ENCODE measurements at regions not wholly inside any gene's neighbourhood (a gene's known extent, or its start where the extent isn't known, plus 50 kb on each side); places are given as distances from the start of the nearest gene placed in this dataset.
"Not testable (repeated sequence)": the region's sequence is repeated elsewhere in the genome, so short reads cannot be mapped to it uniquely, and the experiment has no call there.

DNA sequence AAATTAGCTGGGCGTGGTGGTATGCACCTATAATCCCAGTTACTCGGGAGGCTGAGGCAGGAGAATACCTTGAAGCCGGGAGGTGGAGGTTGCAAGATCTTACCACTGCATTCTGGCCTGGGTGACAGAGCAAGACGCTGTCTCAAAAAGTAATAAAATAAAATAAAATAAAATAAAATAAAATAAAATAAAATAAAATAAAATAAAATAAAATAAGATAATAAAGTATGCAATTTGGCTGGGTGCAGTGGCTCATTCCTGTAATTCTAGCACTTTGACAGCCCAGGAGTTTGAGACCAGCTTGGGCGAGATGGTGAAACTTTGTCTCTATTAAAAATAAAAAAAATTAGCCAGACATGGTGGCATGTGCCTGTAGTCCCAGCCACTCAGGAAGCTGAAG is 85.6 kb upstream of the XPO1 start:
- no peak for DNase-seq (ENCODE audit: low spot score)

DNA sequence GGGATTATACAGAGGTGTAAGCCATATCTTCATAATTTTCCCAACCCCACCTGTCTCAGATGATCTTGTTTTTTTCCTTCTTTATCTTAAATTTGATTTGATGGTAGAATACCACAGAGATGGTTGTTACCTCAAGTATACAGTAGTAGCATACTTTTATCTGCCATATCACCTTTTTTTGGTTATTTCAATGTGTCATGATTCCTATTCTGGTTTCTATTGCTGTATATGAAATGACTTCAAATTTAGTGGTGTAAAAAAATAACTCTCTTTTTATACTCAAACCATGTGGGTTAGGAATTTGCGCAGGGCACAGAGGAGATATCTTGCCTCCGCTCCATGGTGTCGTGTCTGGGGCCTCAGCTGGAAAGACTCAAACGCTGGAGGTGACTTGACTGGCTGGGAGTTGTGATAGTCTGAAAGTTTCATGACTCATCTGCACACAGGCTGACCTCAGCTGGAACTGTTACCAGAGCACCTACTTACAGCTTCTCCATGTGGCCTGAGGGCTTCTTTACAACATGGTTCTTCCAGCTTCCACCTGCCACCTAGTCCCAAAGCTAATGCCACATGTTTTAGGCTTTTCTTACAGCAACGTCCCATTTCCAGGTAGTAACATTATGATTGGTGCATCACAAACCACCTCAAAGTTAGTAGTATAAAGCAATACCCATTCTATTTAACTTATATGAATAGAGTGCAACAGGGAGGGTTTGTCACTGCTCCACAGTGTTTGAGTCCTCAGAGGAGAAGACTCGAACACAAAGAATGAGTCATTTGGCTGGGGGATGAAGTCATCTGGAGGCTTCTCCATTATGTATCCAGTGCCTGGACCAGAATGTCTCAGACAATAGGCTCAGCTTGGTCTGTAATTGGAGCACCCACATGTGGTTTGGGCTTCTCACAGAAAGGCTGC is 82.3 kb upstream of the XPO1 start:
- peak; percentile 62 for DNase-seq (ENCODE audit: low spot score)

DNA sequence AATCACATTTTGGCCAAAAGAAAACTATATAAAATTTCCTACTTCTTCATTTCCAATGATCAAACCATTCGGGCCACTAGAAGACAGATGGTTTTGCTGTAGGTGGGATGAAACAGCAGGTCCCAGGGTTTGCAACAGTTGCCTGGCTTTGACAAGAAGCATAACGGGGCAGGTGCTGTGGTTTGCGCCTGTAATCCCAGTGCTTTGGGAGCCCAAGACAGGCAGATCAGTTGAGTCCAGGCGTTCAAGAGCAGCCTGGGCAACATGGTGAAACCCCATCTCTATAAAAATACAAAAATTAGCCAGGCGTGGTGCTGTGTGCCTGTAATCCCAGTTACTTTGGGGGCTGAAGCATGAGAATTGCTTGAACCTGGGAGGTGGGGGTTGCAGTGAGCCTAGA is 81.4 kb upstream of the XPO1 start:
- no peak for DNase-seq (ENCODE audit: low spot score)

DNA sequence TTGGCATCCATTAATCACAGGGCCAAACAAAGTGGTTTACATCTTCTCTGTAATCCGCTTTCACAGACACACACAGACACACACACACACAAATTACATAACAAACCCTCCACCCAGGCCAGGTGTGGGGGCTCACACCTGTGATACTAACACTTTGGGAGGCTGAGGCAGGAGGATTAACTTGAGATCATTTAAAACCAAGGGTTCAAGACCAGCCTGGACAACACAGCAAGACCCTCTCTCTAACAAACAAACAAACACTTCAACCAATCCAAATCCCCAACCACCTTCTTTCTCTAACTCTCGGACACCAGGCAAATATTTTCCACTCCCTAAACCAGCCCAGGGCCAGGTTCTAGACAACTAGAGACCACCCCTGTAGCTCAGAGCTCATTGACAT is 79.5 kb upstream of the XPO1 start:
- no peak for DNase-seq (ENCODE audit: low spot score)

DNA sequence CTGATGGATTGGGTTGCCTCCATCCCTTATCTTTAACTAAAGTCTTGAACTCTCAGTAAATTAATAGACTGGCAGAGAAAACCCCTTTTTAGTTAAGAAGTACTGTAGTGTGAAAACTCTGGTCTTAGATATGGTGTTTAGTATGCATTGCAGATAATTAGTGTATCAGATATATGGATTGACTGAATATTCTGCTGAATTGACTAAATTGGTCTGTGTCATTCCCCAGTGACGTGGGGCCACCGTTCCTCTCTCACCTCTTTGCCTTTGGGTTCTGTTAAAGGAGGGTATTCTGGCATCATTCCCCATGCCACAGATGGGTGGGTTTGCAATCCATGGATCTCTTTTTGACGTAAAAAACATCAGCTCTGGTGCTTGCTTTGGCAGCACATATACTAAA is 67.1 kb upstream of the XPO1 start:
- DNase-seq (ENCODE audit: low spot score): no peak

DNA sequence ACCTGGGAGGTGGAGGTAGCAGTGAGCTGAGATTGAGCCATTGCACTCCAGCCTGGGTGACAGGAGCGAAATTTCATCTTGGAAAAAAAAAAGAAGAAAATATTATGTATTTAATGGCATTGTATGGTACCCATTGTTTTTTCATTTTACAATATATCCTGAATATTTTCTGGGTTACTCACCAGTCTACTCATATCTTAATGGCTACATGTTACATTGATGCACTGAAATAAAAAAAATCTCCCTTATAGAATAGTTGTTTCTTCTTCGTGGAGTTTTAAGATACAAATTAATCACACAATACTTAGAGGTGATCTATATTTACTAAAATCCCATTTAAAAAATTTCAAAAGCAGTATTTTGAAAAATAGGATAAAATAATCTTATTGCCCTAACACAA is 66.3 kb upstream of the XPO1 start:
- no peak for DNase-seq (ENCODE audit: low spot score)

DNA sequence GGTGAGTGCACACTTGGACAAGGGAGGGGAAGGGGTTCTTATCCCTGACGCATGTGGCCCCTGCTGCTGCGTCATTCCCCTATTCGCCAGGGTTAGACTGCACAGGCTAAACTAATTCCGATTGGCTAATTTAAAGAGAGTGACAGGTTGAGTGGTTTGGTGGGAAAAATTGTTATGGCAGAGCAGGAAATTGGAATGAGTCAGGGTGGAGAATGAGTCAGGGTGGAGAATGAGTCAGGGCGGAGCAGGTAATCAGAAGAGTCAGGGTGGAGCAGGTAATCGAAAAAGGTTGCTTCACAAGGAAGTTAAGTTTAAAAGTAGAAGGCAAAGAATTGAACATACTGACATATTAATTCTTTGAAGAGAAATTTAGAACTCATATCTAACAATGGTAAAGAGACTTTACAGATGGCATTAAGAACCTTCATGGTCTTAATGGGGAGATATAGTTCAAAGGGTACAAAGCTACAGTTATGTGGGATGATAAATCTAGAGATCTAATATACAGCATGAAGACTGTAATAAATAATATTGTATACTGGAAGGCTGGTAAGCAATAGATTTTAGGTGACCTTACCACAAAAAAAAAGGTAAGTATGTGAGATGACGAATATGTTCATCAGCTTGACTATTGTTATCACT is 60.5 kb upstream of the XPO1 start:
- not testable (repeated sequence) for DNase-seq (ENCODE audit: low spot score)

DNA sequence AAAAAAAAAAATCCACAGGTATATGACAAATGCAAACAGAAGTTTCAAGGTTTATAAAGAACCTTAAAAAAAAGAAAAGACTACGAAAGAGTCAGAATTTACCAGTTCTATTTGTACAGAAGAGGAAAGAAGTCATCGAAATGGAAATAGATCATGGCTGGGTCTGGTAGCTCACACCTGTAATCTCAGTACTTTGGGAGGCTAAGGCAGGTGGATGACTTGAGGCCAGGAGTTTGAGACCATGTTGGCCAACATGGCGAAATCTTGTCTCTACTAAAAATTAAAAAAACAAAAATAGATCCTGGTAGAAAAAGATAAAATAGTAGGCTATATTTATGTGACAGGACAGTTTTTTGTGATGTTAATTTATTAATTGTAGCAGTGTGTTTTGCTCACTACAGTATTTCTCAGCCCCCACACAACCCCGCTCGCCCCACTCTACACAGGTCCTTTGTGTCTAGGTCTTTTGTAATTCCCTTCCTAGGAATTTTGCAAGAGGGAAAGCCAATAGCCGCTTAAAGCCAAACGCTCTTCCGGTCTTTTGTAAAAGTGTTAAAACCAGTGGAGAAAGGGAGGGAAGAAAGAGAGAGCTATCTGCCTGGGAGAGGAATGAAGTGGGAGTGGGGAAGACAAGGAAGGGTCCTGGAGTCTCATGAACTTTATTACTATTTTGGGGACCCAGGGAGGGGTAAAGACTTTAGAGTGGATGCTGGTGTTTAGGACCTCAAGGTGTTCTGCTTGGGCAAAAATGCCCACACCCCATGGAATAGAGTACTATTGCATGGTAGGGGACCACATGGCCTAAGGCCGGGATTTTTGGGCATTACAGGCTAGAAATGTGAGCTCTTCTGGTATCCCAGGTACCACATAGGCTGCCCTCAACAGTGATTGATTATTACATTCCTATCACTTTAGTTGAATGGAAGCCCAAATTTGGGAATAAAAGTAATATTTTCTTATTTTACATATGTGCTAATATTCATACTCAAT is 59.4 kb upstream of the XPO1 start:
- no peak for DNase-seq (ENCODE audit: low spot score)

DNA sequence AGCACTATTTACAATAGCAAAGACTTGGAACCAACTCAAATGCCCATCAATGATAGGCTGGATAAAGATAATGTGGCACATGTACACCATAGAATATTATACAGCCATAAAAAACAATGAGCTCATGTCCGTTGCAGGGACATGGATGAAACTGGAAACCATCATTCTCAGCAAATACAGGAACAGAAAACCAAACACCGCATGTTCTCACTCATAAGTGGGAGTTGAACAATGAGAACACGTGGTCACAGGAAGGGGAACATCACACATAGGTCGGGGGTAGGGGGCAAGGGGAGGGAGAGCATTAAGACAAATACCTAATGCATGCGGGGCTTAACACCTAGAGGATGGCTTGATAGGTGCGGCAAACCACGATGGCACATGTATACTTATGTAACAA is 56.0 kb upstream of the XPO1 start:
- DNase-seq (ENCODE audit: low spot score): not testable (repeated sequence)

DNA sequence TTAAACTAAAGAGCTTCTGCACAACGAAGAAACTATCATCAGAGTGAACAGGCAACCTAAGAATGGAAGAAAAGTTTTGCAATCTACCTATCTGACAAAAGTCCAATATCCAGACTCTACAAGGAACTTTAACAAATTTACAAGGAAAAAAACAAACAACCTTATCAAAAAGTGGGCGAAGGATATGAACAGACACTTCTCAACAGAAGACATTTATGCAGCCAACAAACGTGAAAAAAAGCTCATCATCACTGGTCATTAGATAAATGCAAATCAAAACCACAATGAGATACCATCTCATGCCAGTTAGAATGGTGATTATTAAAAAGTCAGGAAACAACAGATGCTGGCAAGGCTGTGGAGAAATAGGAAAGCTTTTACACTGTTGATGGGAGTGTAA is 55.5 kb upstream of the XPO1 start:
- DNase-seq (ENCODE audit: low spot score): not testable (repeated sequence)

DNA sequence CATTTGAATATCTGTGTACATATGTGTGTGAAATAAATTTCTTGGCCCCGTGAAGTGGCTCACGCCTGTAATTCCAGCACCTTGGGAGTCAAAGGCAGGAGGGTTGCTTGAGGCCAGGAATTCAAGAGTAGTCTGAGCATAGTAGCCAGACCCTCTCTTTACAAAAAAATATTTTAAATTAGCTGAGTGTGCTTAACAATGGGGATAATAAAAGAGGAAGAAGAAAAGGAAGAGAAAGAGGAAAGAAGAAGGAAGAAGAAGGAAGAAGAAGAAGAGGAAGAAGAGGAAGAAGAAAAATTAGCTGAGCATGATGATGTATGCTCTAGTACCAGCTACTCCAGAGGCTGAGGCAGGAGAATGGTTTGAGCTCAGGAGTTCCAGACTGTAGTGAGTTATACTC is 52.1 kb upstream of the XPO1 start:
- DNase-seq (ENCODE audit: low spot score): no peak

DNA sequence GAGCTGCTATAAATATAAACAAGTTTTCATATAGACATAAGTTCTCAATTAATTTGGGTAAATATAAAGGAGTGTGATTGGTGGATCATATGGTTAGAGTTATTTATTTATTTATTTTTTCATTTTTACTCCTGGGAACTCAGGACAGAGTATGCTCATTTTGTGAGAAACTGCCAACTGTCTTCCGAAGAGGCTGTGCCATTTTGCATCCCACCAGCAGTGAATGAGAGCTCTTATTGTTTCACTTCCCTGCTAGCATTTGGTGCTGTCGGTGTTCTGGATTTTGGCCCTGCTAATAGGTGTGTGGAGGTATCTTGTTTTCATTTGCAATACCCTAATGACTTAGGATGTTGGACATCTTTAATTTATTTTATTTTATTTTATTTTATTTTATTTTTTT is 50.4 kb upstream of the XPO1 start:
- DNase-seq (ENCODE audit: low spot score): no peak
